Inflammatory macrophage treated with lipopolysaccharide for 1 hour (primary cell): ENCODE measurements at regions not wholly inside any gene's neighbourhood (a gene's known extent, or its start where the extent isn't known, plus 50 kb on each side); places are given as distances from the start of the nearest gene placed in this dataset.
"Not testable (repeated sequence)": the region's sequence is repeated elsewhere in the genome, so short reads cannot be mapped to it uniquely, and the experiment has no call there.

Experiments used
- DNase-seq, 2 donors: peaks; one replicate each; pipeline ENCODE4 v3.0.0-alpha.2; 2020 to 2022

- not testable (repeated sequence) for DNase-seq
Observed at GRCh38 chr2:91498065-91498449, 2806.6 kb downstream of the RPIA start.

GRCh38 chr2:91498513-91499250, 2807.2 kb downstream of the RPIA start:
- not testable (repeated sequence) for DNase-seq

GRCh38 chr2:91499431-91500050, 2808.1 kb downstream of the RPIA start:
- DNase-seq = not testable (repeated sequence)

GRCh38 chr2:91500246-91500977, 2808.9 kb downstream of the RPIA start:
- DNase-seq = not testable (repeated sequence)

DNA sequence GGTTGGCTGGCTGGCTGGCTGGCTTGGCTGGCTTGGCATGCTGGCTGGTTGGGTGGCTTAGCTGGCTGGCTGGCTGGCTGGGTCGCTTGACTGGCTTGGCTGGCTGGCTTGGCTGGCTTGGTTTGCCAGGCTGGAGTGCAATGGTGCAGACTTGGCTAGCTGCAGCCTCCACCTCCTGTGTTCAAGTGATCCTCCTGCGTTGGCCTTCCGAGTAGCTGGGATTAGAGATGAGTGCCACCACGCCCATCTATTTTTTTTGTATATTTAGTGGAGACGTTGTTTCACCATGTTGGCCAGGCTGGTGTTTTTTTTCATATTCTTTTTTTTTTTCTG, 2809.5 kb downstream of the RPIA start:
- not testable (repeated sequence) for DNase-seq

DNA sequence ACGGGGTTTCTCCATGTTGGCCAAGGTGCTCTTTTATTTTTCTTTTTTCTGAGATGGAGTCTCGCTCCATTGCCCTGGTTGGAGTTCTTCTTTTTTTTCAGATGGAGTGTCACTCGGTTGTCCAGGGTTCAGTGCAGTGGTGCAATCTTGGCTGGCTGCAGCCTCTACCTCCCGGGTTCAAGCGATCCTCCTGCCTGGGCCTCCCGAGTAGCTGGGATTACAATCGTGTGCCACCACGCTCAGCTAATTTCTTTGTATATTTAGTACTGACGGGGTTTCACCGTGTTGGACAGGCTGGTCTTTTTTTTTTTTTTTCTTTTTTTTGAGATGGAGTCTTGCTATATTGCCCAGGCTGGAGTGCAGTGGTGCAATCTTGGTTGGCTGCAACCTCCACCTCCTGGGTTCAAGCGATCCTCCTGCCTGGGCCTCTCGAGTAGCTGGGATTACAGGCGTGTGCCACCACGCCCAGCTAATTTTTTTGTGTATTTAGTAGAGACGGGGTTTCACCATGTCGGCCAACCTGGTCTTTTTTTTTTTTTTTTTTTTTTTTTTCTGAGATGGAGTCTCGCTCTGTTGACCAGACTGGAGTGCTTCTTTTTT, 2810.1 kb downstream of the RPIA start:
- not testable (repeated sequence) for DNase-seq

DNA sequence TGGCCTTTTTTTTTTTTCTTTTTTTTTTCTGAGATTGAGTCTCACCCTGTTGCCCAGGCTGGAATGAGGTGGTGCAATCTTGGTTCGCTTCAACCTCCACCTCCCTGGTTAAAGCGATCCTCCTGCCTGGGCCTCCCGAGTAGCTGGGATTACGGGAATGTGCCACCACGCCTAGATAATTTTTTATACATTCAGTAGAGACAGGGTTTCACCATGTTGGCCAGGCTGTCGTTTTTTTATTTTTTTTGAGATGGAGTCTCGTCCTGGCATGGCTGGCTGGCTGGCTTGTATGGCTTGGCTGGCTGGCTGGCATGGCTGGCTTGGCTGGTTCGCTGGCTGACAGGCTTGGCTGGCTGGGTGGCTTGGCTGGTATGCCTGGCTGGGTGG, 2812.1 kb downstream of the RPIA start:
- DNase-seq = not testable (repeated sequence)

- not testable (repeated sequence) for DNase-seq
Observed at GRCh38 chr2:91503959-91504741, 2812.7 kb downstream of the RPIA start.

DNA sequence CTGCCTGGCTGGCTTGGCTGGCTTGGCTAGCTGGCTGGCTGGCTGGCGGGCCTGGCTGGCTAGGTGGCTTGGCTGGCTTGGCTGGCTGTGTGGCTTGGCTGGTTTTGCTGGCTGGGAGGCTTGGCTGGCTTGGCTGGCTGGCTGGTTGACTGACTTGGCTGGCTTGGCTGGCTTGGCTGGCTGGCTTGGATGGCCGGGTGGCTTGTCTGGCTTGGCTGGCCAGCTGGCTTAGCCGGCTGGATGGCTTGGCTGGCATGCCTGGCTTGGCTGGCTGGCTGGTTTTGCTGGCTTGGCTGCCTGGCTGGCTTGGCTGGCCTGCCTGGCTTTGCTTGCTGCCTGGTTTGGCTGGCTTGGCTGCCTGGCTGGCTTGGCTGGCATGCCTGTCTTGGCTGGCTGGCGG, 2817.3 kb downstream of the RPIA start:
- not testable (repeated sequence) for DNase-seq

- DNase-seq = not testable (repeated sequence)
Observed at GRCh38 chr2:91509276-91509675, 2817.8 kb downstream of the RPIA start.

DNA sequence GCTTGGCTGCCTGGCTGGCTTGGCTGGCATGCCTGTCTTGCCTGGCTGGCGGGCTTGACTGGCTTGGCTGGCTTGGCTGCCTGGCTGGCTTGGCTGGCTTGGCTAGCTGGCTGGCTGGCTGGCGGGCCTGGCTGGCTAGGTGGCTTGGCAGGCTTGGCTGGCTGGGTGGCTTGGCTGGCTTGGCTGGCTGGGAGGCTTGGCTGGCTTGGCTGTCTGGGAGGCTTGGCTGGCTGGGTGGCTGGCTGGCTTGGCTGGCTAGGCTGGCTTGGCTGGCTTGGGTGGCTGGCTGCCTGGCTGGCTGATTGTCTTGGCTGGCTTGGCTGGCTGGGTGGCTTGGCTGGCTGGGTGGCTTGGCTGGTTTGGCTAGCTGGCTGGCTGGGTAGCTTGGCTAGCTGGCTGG, 2819.7 kb downstream of the RPIA start:
- not testable (repeated sequence) for DNase-seq

DNA sequence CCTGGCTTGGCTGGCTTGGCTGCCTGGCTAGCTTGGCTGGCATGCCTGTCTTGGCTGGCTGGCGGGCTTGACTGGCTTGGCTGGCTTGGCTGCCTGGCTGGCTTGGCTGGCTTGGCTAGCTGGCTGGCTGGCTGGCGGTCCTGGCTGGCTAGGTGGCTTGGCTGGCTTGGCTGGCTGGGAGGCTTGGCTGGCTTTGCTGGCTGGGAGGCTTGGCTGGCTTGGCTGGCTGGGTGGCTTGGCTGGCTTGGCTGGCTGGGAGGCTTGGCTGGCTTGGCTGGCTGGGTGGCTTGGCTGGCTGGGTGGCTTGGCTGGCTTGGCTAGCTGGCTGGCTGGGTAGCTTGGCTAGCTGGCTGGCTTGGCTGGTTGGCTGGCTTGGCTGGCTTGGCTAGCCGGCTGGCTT, 2824.5 kb downstream of the RPIA start:
- DNase-seq = not testable (repeated sequence)

DNA sequence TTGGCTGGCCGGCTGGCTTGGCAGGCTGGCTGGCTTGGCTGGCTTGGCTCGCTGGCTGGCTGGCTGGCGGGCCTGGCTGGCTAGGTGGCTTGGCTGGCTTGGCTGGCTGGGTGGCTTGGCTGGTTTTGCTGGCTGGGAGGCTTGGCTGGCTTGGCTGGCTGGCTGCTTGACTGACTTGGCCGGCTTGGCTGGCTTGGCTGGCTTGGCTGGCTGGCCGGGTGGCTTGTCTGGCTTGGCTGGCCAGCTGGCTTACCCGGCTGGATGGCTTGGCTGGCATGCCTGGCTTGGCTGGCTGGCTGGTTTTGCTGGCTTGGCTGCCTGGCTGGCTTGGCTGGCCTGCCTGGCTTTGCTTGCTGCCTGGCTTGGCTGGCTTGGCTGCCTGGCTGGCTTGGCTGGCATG, 2825.2 kb downstream of the RPIA start:
- DNase-seq = not testable (repeated sequence)

GRCh38 chr2:91517846-91518245, 2826.4 kb downstream of the RPIA start:
- not testable (repeated sequence) for DNase-seq

GRCh38 chr2:91518361-91518981, 2827.0 kb downstream of the RPIA start:
- DNase-seq = not testable (repeated sequence)

GRCh38 chr2:91519359-91519758, 2827.9 kb downstream of the RPIA start:
- not testable (repeated sequence) for DNase-seq

DNA sequence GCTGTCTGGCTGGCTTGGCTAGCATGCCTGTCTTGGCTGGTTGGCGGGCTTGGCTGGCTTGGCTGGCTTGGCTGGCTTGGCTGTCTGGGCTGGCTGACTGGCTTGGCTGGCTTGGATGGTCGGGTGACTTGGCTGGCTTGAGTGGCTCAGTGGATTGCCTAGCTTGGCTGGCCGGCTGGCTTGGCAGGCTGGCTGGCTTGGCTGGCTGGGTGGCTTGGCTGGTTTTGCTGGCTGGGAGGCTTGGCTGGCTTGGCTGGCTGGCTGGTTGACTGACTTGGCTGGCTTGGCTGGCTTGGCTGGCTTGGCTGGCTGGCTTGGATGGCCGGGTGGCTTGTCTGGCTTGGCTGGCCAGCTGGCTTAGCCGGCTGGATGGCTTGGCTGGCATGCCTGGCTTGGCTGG, 2828.4 kb downstream of the RPIA start:
- DNase-seq = not testable (repeated sequence)

GRCh38 chr2:91520523-91520922, 2829.1 kb downstream of the RPIA start:
- DNase-seq = not testable (repeated sequence)

DNA sequence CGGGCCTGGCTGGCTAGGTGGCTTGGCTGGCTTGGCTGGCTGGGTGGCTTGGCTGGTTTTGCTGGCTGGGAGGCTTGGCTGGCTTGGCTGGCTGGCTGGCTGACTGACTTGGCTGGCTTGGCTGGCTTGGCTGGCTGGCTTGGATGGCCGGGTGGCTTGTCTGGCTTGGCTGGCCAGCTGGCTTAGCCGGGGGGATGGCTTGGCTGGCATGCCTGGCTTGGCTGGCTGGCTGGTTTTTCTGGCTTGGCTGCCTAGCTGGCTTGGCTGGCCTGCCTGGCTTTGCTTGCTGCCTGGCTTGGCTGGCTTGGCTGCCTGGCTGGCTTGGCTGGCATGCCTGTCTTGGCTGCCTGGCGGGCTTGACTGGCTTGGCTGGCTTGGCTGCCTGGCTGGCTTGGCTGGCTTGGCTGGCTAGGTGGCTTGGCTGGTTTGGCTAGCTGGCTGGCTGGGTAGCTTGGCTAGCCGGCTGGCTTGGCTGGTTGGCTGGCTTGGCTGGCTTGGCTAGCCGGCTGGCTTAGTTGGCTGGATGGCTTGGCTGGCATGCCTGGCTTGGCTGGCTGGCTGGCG, 2829.6 kb downstream of the RPIA start:
- DNase-seq = not testable (repeated sequence)

DNA sequence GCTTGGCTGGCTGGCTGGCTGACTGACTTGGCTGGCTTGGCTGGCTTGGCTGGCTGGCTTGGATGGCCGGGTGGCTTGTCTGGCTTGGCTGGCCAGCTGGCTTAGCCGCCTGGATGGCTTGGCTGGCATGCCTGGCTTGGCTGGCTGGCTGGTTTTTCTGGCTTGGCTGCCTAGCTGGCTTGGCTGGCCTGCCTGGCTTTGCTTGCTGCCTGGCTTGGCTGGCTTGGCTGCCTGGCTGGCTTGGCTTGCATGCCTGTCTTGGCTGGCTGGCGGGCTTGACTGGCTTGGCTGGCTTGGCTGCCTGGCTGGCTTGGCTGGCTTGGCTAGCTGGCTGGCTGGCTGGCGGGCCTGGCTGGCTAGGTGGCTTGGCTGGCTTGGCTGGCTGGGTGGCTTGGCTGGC, 2830.5 kb downstream of the RPIA start:
- DNase-seq = not testable (repeated sequence)

- DNase-seq = not testable (repeated sequence)
Observed at GRCh38 chr2:91522877-91523276, 2831.4 kb downstream of the RPIA start.

- DNase-seq = not testable (repeated sequence)
Observed at GRCh38 chr2:91523751-91524150, 2832.3 kb downstream of the RPIA start.
